ENCODE measurements at regions not wholly inside any gene's neighbourhood (a gene's known extent, or its start where the extent isn't known, plus 50 kb on each side); places are given as distances from the start of the nearest gene placed in this dataset.

DNA sequence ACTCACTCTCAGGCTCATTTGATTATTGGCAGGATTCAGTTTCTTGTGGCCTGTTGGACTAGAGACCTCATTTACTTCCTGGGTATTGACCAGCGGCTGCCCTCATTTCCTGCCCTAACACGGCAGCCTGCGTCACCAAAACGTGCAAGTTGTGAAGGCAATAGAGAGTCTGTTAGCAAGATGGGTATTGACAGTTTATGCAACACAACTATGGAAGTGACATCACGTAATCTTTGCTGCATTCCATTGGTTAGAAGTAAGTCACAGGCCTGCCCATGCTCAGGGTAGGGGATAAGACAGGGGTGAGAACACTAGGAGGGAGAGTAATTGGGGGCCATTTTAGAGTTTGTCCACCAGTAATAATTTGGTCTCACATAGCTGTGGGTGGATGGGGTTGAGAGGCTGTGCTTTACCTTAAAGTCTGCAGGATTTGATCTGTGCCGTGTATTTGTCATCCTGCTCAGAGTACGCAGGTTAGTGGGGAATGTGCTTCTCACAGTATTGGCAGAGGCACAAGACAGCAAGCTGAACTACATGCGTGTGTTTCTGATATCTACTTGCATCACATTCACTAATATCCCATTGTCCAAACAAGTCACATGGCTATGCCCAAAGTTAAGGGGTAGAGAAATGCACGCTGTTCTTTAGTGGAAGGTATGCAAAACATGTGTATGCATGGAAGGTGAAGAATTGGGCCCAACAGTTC, 83.3 kb downstream of the EDEM1 start:
- no peak for DNase-seq

DNA sequence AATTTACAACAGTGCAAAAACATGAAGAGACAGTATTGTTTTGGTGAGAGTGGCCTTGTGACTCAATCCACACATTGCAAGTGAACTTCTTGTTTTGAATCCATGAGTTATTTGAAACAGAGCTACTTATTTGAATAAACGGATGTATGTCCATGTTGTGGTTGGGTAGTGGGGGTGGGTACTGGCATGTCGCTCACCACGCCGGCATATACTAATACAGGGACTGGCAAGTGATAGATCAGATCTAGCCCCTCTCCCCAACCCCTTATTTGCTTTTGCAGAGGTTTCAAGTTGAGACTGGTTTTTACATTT, 83.8 kb downstream of the EDEM1 start:
- no peak for DNase-seq

DNA sequence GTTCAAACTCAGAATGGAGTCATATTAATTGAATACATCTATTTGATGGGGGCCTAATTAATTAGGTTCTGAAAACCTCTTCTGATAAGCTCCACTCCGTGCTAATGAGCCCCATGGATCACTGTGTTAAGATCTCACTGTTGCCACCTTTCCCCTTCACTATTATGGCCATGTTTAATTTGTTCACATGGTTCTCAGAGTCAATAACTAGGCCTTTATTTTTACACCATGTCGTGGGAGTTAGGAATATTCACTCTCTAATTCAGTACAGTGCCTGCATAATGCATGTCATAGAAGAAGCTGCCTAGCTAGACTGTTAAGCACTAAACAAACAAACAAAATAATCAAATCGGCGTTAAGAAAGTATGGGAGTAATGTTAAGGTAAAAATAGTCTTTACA, 84.9 kb downstream of the EDEM1 start:
- DNase-seq = no peak

DNA sequence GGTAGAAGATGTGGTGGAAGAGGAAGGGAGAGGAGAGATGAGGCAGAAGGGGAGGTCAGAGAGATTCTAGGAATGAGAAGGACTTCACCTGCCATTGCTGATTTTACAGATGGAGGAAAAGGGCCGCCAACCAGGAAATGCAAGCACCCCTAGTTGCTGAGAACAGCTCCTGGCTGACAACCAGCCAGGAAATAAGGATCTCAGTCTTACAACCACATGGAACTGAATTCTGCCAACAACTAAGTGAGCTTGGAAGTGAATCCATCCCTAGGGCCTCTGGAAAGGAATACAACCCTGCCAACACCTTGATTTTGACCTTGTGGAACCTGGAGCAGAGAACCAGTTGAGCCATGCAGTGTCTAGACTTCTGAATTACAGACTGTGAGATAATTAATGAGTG, 86.6 kb downstream of the EDEM1 start:
- no peak for DNase-seq

DNA sequence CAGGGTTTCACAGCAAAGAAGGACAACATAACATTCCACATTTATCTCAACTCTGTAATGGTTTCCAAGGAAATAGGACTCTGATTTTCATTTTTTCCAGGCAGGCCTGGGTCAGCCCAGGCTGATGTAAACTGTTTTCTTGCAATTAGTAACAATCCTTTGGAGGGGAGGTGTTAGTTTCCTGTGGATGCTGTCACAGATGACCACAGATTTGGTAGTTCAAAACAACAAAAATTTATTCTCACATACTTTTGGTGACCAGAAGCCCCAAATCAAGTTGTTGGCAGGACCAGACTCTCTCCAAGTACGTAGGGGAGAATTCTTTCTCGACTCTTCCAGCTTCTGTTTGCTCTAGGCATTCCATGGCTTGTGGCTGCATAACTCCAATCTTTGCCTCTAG, 88.0 kb downstream of the EDEM1 start:
- DNase-seq = no peak

DNA sequence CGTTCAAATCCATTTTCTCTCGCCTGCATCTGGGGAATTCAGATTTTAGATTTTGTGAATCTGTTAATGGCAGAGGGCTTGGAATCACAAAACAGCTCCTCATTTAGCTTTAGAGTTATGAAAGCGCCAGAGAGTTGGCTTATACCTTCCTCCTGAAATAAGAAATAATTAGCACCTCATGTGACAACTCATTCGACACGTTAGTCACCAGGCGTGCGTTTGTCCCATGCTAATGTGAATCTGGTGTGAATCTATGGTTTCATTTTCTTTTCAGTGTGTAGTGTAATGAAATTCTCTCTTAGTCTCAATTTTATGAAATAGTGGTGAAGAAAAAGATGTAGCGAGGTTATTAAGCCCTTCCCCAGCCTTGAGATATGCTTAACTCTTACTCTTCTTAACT, 89.4 kb downstream of the EDEM1 start:
- DNase-seq = no peak

DNA sequence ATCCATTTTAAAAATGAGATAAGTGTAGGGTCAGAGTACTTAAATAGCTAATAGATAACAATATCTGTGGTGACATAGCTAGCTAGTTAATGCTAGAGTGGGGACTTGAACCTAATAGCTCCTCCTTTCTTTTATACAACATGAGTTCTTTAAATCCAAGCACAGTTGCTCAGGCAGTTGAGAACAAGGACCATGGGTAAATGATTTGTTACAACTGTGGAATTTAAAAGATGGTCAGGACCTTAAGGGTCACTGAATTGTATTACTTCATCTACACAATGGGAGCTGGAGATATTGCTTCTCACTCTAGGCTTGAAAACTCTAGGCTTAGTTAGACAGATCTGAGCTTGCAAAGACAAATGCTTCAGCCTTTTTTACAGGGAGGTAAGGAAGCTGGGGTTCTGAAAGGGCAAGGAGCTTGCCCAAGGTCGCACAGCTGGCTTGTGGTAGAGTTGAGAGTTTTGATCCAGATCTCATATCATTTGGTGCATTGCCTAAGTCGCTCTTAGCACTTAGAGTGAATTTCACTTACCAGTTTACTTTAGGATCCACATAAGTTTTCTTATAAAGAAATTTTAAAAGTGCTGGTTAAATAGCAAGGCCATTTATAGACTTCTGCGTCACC, 90.2 kb downstream of the EDEM1 start:
- no peak for DNase-seq

DNA sequence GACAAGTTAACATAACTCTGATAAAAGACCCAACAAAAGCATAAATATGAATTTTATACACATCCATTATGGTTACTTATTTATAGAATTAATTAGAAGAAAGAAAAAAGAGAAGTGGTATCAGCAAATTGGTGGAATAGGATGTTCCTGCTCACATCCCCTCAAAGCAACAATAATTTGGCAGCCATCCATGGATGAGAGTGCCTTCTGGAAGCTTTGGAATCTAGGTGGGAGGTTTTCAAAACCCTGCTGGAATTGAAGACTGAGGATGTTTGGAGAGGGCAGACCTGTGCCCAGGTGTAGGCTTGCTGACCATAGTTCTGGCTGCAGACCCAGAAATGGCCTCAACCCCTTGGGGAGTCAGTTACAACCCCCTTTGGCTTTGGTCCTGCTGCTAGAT, 91.2 kb downstream of the EDEM1 start:
- no peak for DNase-seq

DNA sequence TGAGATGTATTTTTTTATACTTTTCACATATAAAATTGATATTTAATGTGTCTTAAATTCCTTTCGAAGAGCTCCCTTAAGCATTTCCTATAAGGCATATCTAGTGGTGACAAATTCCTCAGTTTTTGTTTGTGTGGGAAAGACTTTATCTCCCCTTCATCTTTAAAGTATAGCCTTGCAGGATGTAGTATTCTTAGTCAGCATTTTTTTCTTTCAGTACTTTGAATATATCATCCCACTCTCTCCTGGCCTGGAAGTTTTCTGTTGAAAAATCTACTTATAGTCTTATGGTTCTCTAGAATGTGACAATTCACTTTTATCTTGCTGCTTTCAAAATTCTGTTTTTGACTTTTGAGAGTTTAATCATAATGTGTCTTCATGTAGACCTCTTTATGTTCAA, 95.2 kb downstream of the EDEM1 start:
- no peak for DNase-seq

DNA sequence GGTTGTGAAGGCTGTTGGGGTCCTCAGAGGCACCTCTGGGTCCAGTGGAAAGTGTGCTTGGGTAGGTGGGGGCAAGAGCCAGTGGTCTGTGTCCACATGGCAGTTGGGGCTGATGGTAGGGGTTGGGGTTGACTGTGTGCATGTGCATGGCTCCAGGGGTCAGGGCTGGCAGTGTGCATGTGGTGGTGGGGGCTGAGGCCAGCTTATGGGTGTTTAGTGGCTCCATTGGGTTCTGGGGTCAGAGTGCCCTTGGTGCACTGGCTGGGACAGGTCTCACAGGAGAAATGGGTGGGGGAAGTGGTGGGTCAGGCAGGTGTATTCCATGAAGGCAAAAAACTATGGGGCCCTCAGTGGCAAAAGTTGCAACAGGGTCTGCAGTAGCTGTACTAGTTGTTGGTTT, 97.9 kb downstream of the EDEM1 start:
- DNase-seq = no peak

DNA sequence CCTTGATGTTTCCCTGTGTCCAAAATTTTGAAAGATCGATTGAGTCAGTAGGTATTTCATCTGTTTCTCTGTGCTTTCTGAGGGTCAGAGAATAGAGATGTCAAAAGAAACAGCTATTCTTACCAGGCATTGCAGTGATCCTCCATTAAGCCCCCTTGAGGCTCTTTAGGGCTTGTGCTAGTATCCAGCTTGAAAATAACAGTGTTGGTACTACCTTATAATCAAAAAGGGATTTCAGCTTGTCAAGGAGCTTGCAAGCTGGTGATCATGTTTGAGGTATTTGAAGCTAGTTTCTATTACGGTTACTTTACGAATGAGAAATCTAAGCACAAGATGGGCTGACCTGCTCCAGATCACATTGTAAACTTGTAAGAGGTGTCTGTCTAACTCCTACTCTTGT, 103.4 kb downstream of the EDEM1 start:
- DNase-seq = no peak

DNA sequence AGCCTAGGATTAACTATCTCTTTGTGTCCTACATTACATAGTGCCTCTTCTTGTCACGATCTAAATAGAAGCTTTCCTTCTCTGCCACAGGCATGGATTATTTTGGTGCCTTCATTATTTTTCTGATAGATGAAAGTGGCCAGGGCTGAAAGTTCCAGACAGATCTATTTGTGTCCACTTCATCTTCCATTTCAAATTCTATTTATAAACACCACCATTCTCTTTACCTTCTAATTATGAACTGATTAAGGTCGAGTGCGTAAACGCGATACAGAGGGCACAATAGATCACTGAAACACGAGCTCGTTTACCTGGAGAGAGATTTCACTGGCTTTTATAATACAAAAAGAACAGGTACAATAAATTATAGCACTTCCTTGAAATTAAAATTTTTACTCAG, 105.0 kb downstream of the EDEM1 start:
- DNase-seq = no peak

DNA sequence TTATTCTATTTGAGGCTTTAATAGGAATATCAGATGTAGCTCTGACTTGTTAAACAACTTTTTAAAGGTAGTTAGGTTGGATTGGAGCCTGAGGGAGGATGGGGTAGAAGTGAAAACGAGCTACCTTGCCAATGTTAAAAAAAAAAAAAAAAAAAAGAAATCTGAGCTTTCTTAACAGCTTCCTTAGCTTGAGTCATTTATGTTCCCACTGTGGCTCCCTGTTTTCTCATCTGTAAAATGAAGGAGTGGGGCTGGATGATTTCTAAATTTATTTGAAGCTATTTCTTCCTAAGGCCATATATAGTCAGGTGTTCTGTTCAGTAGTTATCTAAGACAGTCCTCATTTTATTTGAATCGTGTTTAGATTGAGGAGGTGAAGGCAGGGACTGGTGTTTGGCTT, 105.7 kb downstream of the EDEM1 start:
- no peak for DNase-seq

DNA sequence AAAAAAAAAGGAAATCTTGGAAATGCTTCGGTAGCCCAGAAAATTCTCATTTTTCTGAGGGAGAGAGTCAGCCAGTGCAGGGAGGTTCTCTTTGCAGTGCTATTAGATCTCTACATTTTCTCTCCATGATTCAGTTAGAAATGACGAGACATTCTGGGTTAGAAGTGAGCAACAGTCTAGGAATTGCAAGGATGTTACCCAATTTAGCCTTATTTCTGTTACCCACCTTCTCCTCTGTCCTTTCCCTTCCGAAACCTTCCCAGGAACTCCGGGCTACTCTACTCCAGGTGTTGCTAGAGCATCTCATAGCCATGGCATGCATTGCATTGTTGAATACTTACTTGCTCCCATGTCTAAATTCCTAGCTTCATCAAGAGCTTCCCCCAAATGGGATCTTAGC, 106.8 kb downstream of the EDEM1 start:
- DNase-seq = no peak

DNA sequence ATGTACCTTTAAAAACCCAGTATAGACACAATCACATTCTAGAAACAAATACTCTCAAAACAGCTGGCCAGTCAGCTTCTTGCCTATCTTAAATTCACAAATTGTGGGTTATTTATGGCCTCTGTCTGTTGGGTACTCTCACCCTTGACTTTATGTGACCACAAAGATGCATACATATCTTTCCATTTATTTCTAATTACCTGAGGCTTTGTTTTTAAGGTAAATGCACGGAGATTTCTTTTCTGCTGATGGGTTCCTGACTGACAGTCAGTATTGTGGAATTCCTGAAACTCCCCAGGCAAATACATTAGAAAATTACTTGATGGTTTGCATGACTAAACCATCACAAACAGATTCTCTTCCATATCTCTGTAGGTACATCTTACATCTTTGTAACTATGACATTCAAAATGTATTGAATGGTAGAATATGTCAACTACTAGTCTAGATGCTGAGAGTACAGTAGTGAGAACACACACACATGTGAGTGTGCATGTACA, 107.7 kb downstream of the EDEM1 start:
- DNase-seq = no peak

DNA sequence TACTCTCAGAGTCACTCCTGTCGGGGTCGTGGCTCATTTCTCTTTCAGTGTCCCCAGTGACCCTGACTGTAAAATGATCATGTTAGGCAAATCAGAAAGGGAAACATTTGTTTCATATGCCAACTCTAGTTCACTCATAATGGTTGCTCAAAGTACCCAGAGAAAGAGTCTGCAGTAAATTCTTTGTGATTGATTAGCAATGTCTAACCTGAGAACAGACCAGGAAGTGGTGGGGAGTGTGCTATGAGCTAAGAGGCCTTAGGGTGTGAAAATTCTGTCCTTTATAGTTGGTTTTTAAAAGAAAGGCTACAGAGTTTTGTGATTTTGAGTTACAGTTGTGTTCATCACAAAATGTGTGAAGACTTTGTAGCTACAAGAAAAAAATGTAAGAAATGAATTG, 108.9 kb downstream of the EDEM1 start:
- DNase-seq = no peak

DNA sequence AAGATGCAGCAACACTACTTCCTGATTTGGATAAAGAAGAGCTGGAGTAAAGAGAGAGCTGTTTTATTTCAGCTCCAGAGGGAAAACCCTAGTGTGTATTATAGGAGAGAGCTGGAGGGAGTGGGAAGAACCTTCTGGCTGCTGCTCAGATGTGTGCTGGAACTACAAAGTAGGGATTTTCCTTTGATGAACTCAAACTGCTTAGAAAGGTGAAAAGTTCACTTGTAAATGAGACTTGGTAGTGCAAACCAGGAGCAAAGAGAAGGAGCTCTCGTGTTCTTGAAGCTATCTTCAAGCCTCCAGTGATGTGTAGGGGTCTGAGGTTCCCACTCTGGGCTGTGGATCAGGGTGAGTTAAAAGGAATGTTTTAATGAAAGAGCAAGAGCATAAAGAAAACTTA, 110.4 kb downstream of the EDEM1 start:
- no peak for DNase-seq

DNA sequence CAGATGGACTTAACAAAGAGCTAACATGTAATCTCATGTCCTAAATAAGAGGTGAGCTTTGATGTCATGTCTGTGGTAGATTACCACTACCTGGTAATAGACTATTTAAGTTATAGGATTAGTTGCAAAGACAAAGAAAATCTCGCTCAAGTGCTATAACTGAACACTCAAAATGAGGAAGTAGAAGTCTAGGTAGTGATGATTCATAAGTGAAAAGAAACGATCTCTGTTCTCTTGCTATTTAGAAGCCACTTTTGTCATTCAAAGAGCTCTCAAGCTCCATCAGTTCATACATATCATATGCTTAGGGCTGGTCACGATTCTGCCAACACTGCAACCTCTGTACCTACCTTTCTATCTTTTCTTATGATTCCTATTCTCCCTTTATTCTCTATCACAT, 110.9 kb downstream of the EDEM1 start:
- DNase-seq = no peak

DNA sequence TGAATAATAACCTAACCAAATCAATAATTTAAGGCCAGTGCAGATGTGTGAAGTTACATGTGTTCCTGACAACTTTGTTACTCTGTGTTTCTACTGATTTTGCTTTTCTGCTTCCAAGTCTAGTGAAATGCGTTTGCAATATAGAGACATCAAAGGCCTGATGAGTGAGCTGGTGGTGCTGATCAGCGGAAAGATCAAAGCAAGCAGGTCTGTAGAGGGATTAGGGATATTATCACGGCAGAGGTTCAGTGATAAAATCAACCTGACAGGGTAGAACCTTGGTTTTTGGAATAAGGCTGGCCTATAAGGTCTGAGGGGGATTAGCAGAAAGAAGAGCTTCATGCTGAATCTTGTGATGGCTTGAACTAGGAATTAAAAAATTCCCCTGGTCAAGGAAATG, 111.7 kb downstream of the EDEM1 start:
- DNase-seq = no peak

DNA sequence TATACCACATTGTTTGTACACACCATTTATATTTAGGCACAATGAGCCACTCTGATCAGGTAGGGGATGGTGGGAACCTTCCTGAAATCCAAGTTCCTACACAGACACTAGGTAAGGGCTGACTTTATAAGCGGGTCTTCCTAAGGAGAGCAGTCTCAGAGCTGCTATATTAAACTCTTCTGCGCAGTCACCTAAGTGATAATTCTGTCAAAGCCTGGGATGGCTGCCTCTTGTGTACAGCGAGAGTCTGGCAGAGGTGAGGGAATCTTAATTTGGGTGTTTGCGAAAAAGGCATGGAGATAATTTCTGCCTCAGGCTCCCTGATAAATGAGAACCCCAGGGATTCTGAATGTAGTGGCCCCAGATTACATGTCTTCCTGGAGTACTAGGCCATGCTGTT, 113.1 kb downstream of the EDEM1 start:
- DNase-seq = no peak

DNA sequence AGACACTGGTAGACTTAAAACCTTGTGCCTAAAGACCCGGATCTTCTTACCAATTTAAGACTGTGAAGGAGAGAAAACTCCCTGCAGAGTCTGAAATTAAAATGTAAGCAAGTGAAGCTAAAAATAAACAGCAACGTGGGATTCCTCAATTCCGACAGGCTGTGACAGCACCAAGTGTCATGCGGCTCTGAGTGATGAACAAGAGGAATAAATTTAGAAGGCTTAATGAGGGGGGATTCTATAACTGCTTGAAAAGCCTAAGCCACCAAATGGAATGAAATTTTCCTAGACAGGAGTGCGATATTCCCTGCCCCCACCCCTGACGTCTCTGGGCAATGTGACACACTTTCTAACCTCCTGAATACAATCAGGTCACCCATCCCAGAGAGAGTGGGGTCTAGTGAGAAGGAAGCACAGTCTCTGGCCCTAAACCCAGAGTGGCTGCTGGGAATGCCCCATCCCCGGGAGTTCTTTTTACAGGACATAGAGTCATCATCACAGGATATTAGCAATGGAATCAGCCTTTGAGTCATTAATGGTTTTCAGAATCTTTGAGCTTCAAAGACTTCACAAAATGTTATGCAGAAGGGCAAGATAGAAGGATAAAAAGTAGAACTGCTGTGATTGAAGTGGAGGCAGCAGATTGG, 114.3 kb downstream of the EDEM1 start:
- DNase-seq = no peak

DNA sequence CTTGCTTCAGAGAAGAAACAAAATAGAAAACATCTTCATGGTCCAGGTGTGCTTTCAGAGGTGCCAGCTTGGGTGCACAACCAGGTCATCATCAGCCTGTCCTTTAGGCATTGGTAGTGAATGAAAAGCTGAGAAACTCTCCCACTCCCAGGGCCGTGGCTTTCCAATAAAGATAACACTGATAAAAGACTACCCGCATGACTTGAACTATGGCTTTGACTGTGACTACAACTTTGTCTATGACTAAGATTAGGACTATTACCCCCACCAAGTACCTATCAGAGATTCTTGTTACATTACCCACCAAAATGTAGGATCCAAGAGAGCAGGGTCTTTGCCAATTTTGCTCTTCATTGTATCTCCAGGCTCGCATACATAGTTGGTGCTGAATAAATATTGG, 115.2 kb downstream of the EDEM1 start:
- no peak for DNase-seq

DNA sequence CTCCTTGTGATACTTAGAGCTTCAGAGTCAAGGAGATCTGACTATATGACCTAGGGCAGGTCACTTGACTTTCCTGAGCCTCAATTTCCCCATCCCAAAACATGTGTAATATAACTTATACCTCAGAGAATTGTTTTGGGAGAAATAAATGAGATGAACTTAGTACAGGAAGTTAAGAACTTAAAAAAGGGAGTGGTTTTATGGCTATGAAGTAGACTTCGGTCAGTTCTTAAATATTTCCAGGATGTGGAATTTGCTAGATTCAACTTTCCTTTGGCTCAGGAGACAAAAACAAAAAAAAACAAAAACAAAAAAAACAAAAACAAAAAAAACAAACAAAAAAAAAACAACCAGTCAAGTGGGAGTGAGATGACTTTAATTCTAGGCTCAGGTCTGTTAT, 116.7 kb downstream of the EDEM1 start:
- DNase-seq = no peak

DNA sequence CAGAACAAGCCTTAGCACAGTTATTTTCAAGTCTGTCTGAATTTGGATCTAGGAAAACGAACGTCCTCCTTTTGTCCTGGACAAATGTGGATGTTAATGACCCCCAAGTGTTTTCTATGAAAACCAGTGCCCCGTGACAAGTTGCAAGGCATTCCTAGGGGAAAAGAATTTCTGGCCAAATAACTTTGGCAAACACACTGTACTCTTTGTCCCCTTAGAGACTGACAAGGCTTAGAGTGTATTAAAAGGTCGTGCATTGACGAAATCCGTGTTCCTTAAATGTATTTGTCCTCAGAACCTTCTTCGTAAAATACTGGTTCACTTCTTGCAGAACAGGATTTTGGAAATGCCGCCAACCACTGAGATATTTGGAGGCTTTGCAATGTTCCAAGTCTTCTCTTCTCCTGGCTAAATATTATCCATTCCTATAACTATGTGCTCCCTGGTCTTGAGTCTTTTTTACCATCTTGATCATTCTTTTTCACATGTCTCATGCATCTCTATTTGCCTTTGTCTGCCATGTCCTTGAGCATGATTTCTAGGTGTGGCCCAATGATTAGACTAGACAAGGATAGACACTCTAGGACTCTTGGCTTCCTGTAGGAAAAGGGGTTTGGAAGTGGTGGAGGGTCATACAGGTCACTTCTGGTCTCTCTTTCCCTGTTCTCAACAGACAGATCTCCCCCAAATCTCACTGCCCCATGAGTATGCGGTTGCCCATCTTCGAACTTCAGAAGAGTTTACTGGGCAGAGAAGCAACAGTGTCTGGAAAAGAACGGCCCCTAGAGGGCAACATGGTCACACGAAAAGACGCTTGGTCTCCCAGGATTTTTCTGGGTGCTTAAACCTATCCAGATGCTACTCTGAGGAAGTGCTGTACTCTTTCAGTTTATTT, 117.5 kb downstream of the EDEM1 start:
- peak; percentile 6 for DNase-seq

All from NCI-H510A (cell line).